HG02763 (cell line): ENCODE measurements at regions not wholly inside any gene's neighbourhood (a gene's known extent, or its start where the extent isn't known, plus 50 kb on each side); places are given as distances from the start of the nearest gene placed in this dataset.

Experiments
- ATAC-seq: cut with Tn5 transposase; IDR thresholded peaks from one replicate; pipeline ENCODE4 v1.9.1; 2021; ENCODE audit warnings: mild to moderate bottlenecking, moderate library complexity; ENCODE audit not compliant: unreplicated experiment

GRCh38 chr14:54172562-54172961 is 215.9 kb upstream of the BMP4 start:
- ATAC-seq, result no peak

GRCh38 chr14:54173802-54174201 is 217.2 kb upstream of the BMP4 start:
- no peak for ATAC-seq

GRCh38 chr14:54174457-54174856 is 217.8 kb upstream of the BMP4 start:
- no peak for ATAC-seq

GRCh38 chr14:54175298-54175942 is 218.8 kb upstream of the BMP4 start:
- no peak for ATAC-seq

- ATAC-seq, result no peak
Observed at GRCh38 chr14:54177019-54177418, 219.8 kb upstream of the CDKN3 start.

- ATAC-seq, result no peak
Observed at GRCh38 chr14:54177641-54178621, 218.9 kb upstream of the CDKN3 start.

- ATAC-seq, result no peak
Observed at GRCh38 chr14:54182419-54183045, 214.3 kb upstream of the CDKN3 start.

- no peak for ATAC-seq
Observed at GRCh38 chr14:54186821-54187763, 209.7 kb upstream of the CDKN3 start.

GRCh38 chr14:54188064-54188666 is 208.6 kb upstream of the CDKN3 start:
- ATAC-seq, result no peak

GRCh38 chr14:54189333-54189732 is 207.5 kb upstream of the CDKN3 start:
- no peak for ATAC-seq

- no peak for ATAC-seq
Observed at GRCh38 chr14:54189748-54190354, 207.0 kb upstream of the CDKN3 start.

GRCh38 chr14:54191846-54192245 is 205.0 kb upstream of the CDKN3 start:
- no peak for ATAC-seq

- ATAC-seq, result no peak
Observed at GRCh38 chr14:54192610-54193009, 204.2 kb upstream of the CDKN3 start.

- ATAC-seq, result no peak
Observed at GRCh38 chr14:54193871-54194270, 202.9 kb upstream of the CDKN3 start.

GRCh38 chr14:54194501-54194900 is 202.3 kb upstream of the CDKN3 start:
- ATAC-seq, result no peak

- ATAC-seq, result no peak
Observed at GRCh38 chr14:54197369-54197768, 199.4 kb upstream of the CDKN3 start.

GRCh38 chr14:54200726-54201125 is 196.1 kb upstream of the CDKN3 start:
- ATAC-seq, result no peak

GRCh38 chr14:54202288-54202687 is 194.5 kb upstream of the CDKN3 start:
- no peak for ATAC-seq

GRCh38 chr14:54206516-54206915 is 190.3 kb upstream of the CDKN3 start:
- no peak for ATAC-seq

- ATAC-seq, result no peak
Observed at GRCh38 chr14:54207075-54207474, 189.7 kb upstream of the CDKN3 start.
